HEK293 (cell line): ENCODE measurements at regions not wholly inside any gene's neighbourhood (a gene's known extent, or its start where the extent isn't known, plus 50 kb on each side); places are given as distances from the start of the nearest gene placed in this dataset.

Experiments
- CTCF ChIA-PET: fragments of 350-600 bp; formaldehyde crosslinking; extraction: SDS; loops from one replicate; lab custom pipeline; 2021; ENCODE audit warnings: antibody characterized with exemption; lab: Yijun Ruan, JAX
- POLR2A ChIA-PET: fragments of 300-600 bp; formaldehyde crosslinking; extraction: SDS; loops from one replicate; lab custom pipeline; 2020; ENCODE audit warnings: antibody characterized with exemption, inconsistent platforms; lab: Yijun Ruan, JAX
- H3K27ac ChIP-seq: fragments of 200-500 bp; sonication (Bioruptor generic); 2 replicates; pipeline ENCODE4 v1.5.1; 2014; ENCODE audit warnings: low read depth, low read length, control low read depth, inconsistent platforms; ENCODE audit errors: extremely low read depth
- H3K36me3 ChIP-seq, 2 experiments: fragments of 200-500 bp in 1 of 2; sonication (Bioruptor generic) in 1 of 2; 1 replicate in 1 of 2; 2 replicates in 1 of 2; pipeline ENCODE4 v1.5.1; 2014 to 2017; ENCODE audit warnings: inconsistent platforms in 2 of 2, low read length in 2 of 2; ENCODE audit not compliant: control insufficient read depth in 2 of 2, insufficient read depth in 1 of 2
- H3K4me1 ChIP-seq: fragments of 200-500 bp; sonication (Bioruptor generic); 2 replicates; pipeline ENCODE4 v1.5.1; 2014; ENCODE audit warnings: mild to moderate bottlenecking, low read length, inconsistent platforms; ENCODE audit not compliant: control insufficient read depth, insufficient read depth
- H3K4me3 ChIP-seq: 2 replicates; pipeline ENCODE4 v1.5.1; 2011; ENCODE audit warnings: low read depth, mild to moderate bottlenecking, control low read depth, low read length, moderate library complexity
- H3K9me3 ChIP-seq: fragments of 200-500 bp; sonication (Bioruptor generic); 2 replicates; pipeline ENCODE4 v1.5.1; 2014; ENCODE audit warnings: low read depth, low read length, inconsistent platforms; ENCODE audit not compliant: control insufficient read depth, insufficient read depth
- AEBP2 ChIP-seq: fragments of 450-650 bp; formaldehyde crosslinking; IDR thresholded peaks from 2 replicates; pipeline ENCODE4 v1.5.1; 2016; ENCODE audit warnings: missing biosample characterization, missing genetic modification characterization, borderline replicate concordance
- BCL11B ChIP-seq: fragments of 450-650 bp; formaldehyde crosslinking; IDR thresholded peaks from 2 replicates; pipeline ENCODE4 v1.5.1; 2016; ENCODE audit warnings: low read depth, missing biosample characterization, missing genetic modification characterization
- MYNN ChIP-seq: fragments of 450-650 bp; formaldehyde crosslinking; IDR thresholded peaks from 2 replicates; pipeline ENCODE4 v1.5.1; 2016; ENCODE audit warnings: missing biosample characterization, missing genetic modification characterization, borderline replicate concordance
- OVOL3 ChIP-seq: fragments of 450-650 bp; formaldehyde crosslinking; IDR thresholded peaks from 2 replicates; pipeline ENCODE4 v1.5.1; 2016; ENCODE audit warnings: missing biosample characterization, missing genetic modification characterization
- PRDM1 ChIP-seq: fragments of 450-650 bp; formaldehyde crosslinking; IDR thresholded peaks from 2 replicates; pipeline ENCODE4; 2016; ENCODE audit warnings: missing biosample characterization, missing genetic modification characterization
- PRDM4 ChIP-seq: fragments of 450-650 bp; formaldehyde crosslinking; IDR thresholded peaks from 2 replicates; pipeline ENCODE4 v1.5.1; 2017; ENCODE audit warnings: missing biosample characterization, missing genetic modification characterization
- ZNF211 ChIP-seq: fragments of 450-650 bp; formaldehyde crosslinking; IDR thresholded peaks from 2 replicates; pipeline ENCODE4 v1.5.1; 2016; ENCODE audit warnings: low read depth, missing biosample characterization, missing genetic modification characterization
- ZNF654 ChIP-seq: fragments of 450-650 bp; formaldehyde crosslinking; IDR thresholded peaks from 2 replicates; pipeline ENCODE4 v1.5.1; 2016; ENCODE audit warnings: low read depth, missing biosample characterization, missing genetic modification characterization
- ZNF76 ChIP-seq: fragments of 450-650 bp; formaldehyde crosslinking; IDR thresholded peaks from 2 replicates; pipeline ENCODE4; 2016; ENCODE audit warnings: low read depth, missing biosample characterization, missing genetic modification characterization, borderline replicate concordance
- ZSCAN16 ChIP-seq: fragments of 450-650 bp; formaldehyde crosslinking; IDR thresholded peaks from 2 replicates; pipeline ENCODE4 v1.5.1; 2016; ENCODE audit warnings: missing biosample characterization, missing genetic modification characterization
- TF ChIP-seq, protein P1 (sequence below): fragments of 450-650 bp; formaldehyde crosslinking; IDR thresholded peaks from 2 replicates; pipeline ENCODE4 v1.5.1; 2016; ENCODE audit warnings: missing biosample characterization, missing genetic modification characterization
- TF ChIP-seq, protein P2 (sequence below): fragments of 450-650 bp; formaldehyde crosslinking; IDR thresholded peaks from 2 replicates; pipeline ENCODE4 v1.5.1; 2016; ENCODE audit warnings: missing biosample characterization, missing genetic modification characterization, low read depth
- TF ChIP-seq, protein P3 (sequence below): fragments of 450-650 bp; formaldehyde crosslinking; IDR thresholded peaks from 2 replicates; pipeline ENCODE4 v1.5.1; 2017; ENCODE audit warnings: missing biosample characterization, missing genetic modification characterization
- TF ChIP-seq, protein P4 (sequence below): fragments of 450-650 bp; formaldehyde crosslinking; IDR thresholded peaks from 2 replicates; pipeline ENCODE4 v1.5.0; 2017; ENCODE audit warnings: missing biosample characterization, missing genetic modification characterization, borderline replicate concordance
- TF ChIP-seq, protein P5 (sequence below): fragments of 450-650 bp; IDR thresholded peaks from 2 replicates; pipeline ENCODE4 v1.5.1; 2018; ENCODE audit warnings: missing biosample characterization, missing genetic modification characterization

- POLR2A ChIA-PET: no interaction called here
- H3K4me3 ChIP-seq: no peak overlapping the region
- H3K27ac ChIP-seq: no peak overlapping the region
- H3K9me3 ChIP-seq: no peaks in the 10 kb centered on the region
- CTCF ChIA-PET: no interaction called here
- H3K4me1 ChIP-seq: no peaks in the 10 kb centered on the region
- TF ChIP-seq PRDM1 (no peak), AEBP2 (tag by site-specific recombination) (no peak), PRDM4 (tag by site-specific recombination) (no peak), ZSCAN16 (tag by site-specific recombination) (no peak), ZNF654 (tag by site-specific recombination) (no peak), ZNF76 (tag by site-specific recombination) (no peak)
- TF ChIP-seq, protein P1, sequence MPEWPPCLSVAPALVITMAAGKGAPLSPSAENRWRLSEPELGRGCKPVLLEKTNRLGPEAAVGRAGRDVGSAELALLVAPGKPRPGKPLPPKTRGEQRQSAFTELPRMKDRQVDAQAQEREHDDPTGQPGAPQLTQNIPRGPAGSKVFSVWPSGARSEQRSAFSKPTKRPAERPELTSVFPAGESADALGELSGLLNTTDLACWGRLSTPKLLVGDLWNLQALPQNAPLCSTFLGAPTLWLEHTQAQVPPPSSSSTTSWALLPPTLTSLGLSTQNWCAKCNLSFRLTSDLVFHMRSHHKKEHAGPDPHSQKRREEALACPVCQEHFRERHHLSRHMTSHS: no peak
- TF ChIP-seq, protein P2, sequence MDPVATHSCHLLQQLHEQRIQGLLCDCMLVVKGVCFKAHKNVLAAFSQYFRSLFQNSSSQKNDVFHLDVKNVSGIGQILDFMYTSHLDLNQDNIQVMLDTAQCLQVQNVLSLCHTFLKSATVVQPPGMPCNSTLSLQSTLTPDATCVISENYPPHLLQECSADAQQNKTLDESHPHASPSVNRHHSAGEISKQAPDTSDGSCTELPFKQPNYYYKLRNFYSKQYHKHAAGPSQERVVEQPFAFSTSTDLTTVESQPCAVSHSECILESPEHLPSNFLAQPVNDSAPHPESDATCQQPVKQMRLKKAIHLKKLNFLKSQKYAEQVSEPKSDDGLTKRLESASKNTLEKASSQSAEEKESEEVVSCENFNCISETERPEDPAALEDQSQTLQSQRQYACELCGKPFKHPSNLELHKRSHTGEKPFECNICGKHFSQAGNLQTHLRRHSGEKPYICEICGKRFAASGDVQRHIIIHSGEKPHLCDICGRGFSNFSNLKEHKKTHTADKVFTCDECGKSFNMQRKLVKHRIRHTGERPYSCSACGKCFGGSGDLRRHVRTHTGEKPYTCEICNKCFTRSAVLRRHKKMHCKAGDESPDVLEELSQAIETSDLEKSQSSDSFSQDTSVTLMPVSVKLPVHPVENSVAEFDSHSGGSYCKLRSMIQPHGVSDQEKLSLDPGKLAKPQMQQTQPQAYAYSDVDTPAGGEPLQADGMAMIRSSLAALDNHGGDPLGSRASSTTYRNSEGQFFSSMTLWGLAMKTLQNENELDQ (tag by site-specific recombination): no peak
- TF ChIP-seq, protein P3, sequence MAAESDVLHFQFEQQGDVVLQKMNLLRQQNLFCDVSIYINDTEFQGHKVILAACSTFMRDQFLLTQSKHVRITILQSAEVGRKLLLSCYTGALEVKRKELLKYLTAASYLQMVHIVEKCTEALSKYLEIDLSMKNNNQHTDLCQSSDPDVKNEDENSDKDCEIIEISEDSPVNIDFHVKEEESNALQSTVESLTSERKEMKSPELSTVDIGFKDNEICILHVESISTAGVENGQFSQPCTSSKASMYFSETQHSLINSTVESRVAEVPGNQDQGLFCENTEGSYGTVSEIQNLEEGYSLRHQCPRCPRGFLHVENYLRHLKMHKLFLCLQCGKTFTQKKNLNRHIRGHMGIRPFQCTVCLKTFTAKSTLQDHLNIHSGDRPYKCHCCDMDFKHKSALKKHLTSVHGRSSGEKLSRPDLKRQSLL (tag by site-specific recombination): no peak
- TF ChIP-seq, protein P4, sequence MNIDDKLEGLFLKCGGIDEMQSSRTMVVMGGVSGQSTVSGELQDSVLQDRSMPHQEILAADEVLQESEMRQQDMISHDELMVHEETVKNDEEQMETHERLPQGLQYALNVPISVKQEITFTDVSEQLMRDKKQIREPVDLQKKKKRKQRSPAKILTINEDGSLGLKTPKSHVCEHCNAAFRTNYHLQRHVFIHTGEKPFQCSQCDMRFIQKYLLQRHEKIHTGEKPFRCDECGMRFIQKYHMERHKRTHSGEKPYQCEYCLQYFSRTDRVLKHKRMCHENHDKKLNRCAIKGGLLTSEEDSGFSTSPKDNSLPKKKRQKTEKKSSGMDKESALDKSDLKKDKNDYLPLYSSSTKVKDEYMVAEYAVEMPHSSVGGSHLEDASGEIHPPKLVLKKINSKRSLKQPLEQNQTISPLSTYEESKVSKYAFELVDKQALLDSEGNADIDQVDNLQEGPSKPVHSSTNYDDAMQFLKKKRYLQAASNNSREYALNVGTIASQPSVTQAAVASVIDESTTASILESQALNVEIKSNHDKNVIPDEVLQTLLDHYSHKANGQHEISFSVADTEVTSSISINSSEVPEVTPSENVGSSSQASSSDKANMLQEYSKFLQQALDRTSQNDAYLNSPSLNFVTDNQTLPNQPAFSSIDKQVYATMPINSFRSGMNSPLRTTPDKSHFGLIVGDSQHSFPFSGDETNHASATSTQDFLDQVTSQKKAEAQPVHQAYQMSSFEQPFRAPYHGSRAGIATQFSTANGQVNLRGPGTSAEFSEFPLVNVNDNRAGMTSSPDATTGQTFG (tag by site-specific recombination): no peak
- no peaks in the 10 kb centered on the region for H3K36me3 ChIP-seq
Measured at GRCh38 chr11:22512457-22512856, 113.2 kb downstream of the FANCF start.

DNA sequence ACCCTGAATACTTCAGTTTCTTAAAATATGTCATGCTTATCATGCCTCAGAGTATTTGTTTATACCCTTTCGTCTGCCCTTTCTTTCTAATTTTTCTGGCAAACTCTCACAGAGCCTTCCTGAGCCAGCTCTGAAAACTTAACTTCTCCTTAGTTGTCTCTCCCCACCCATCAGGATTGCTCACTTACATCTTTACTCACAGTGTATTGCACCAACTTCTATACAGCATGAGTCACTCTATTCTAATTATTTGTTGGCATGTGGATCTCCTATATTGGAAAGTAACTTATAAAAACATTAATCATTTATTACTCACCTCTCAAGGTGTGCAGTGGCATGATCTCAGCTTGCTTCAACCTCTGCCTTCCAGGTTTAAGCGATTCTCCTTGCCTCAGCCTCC is 114.9 kb downstream of the FANCF start:
- Histone ChIP-seq H3K4me1 (no peaks in the 10 kb centered on the region), H3K4me3 (no peak overlapping the region), H3K27ac (no peak overlapping the region), H3K9me3 (no peaks in the 10 kb centered on the region), H3K36me3 (no peaks in the 10 kb centered on the region)
- ChIA-PET POLR2A (no interaction called here), CTCF (no interaction called here)
- no peak for TF ChIP-seq MYNN (tag by site-specific recombination)
- no peak for TF ChIP-seq BCL11B
- no peak for TF ChIP-seq ZNF211 (tag by site-specific recombination)
- TF ChIP-seq, protein P5, sequence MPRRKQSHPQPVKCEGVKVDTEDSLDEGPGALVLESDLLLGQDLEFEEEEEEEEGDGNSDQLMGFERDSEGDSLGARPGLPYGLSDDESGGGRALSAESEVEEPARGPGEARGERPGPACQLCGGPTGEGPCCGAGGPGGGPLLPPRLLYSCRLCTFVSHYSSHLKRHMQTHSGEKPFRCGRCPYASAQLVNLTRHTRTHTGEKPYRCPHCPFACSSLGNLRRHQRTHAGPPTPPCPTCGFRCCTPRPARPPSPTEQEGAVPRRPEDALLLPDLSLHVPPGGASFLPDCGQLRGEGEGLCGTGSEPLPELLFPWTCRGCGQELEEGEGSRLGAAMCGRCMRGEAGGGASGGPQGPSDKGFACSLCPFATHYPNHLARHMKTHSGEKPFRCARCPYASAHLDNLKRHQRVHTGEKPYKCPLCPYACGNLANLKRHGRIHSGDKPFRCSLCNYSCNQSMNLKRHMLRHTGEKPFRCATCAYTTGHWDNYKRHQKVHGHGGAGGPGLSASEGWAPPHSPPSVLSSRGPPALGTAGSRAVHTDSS (tag by site-specific recombination): no peak
- no peak for TF ChIP-seq OVOL3 (tag by site-specific recombination)
- TF ChIP-seq, all 188 proteins: peak for 0
